GM12878 (cell line): ENCODE measurements at regions not wholly inside any gene's neighbourhood (a gene's known extent, or its start where the extent isn't known, plus 50 kb on each side); places are given as distances from the start of the nearest gene placed in this dataset.

Experiments used
- ATAC-seq: fragments of 200-7000 bp; cut with Tn5 transposase; 3 replicates; pipeline ENCODE4 v1.9.1; 2020; ENCODE audit warnings: mild to moderate bottlenecking, moderate library complexity
- BruUV-seq: library from RNA; stranded (reverse); fragments of 400-500 nt; replicated peaks from 2 replicates; lab custom pipeline; 2021; lab: Mats Ljungman, UMichigan
- CTCF ChIA-PET: fragments of 300-600 bp; sonication (Branson Sonifier 250); formaldehyde crosslinking; extraction: SDS; loops from one replicate; lab custom pipeline; 2021; ENCODE audit warnings: inconsistent platforms; lab: Yijun Ruan, JAX
- POLR2A ChIA-PET: fragments of 350-600 bp; formaldehyde crosslinking; extraction: SDS; loops from one replicate; lab custom pipeline; 2021; ENCODE audit warnings: inconsistent platforms; lab: Charles Lee
- RAD21 ChIA-PET: fragments of 300-600 bp; sonication (Branson Sonifier 250); formaldehyde crosslinking; loops from one replicate; lab custom pipeline; 2023; ENCODE audit warnings: antibody characterized with exemption; ENCODE audit not compliant: unreplicated experiment; lab: Charles Lee
- SMC1A ChIA-PET: fragments of 300-600 bp; sonication (Branson Sonifier 250); formaldehyde crosslinking; loops from one replicate; lab custom pipeline; 2023; ENCODE audit not compliant: unreplicated experiment, uncharacterized antibody; lab: Charles Lee
- DNase-seq: peaks from one replicate; pipeline ENCODE4 v3.0.0-alpha.2; 2011; ENCODE audit warnings: low read depth, low spot score
- FAIRE-seq: peaks from 3 replicates; lab custom pipeline; 2011; peaks lifted over from hg19 to GRCh38; lab: Jason Lieb, UNC
- H2AFZ ChIP-seq: 2 replicates; pipeline ENCODE4 v1.6.0; 2011; ENCODE audit warnings: low read depth, low read length, control low read depth; ENCODE audit not compliant: control insufficient read depth
- H3K27ac ChIP-seq: 2 replicates; pipeline ENCODE4 v1.5.1; 2011; ENCODE audit warnings: control low read depth; ENCODE audit not compliant: control insufficient read depth, insufficient read depth
- H3K27me3 ChIP-seq, 2 experiments: replicated peaks in 1 of 2; 2 replicates each; pipeline versions ENCODE4 v1.6.0 to v1.6.1; 2011; ENCODE audit warnings: low read length in 1 of 2; ENCODE audit not compliant: control insufficient read depth in 2 of 2, insufficient read depth in 2 of 2
- H3K36me3 ChIP-seq, 2 experiments: 2 replicates each; pipeline ENCODE4 v1.5.1; 2011; ENCODE audit warnings: low read length in 1 of 2; ENCODE audit not compliant: control insufficient read depth in 2 of 2, insufficient read depth in 2 of 2
- H3K4me1 ChIP-seq: 2 replicates; pipeline ENCODE4 v1.6.1; 2011; ENCODE audit warnings: mild to moderate bottlenecking, low read length, moderate library complexity, mixed read lengths; ENCODE audit not compliant: control insufficient read depth, insufficient read depth
- H3K4me2 ChIP-seq: 2 replicates; pipeline ENCODE4 v1.6.0; 2011; ENCODE audit warnings: control low read depth; ENCODE audit not compliant: control insufficient read depth, insufficient read depth
- H3K4me3 ChIP-seq: fragments of 200-600 bp; sonication (generic); 2 replicates; pipeline ENCODE4 v1.5.1; 2016
- H3K79me2 ChIP-seq: 2 replicates; pipeline ENCODE4 v1.6.0; 2011; ENCODE audit warnings: low read length; ENCODE audit not compliant: control insufficient read depth, insufficient read depth
- H3K9ac ChIP-seq: 2 replicates; pipeline ENCODE4 v1.8.0; 2011; ENCODE audit warnings: low read length, control low read depth, mixed read lengths; ENCODE audit not compliant: control insufficient read depth, insufficient read depth
- H3K9me3 ChIP-seq: replicated peaks from 3 replicates; pipeline ENCODE4 v1.5.1; 2011; ENCODE audit warnings: mild to moderate bottlenecking, low read length; ENCODE audit not compliant: control insufficient read depth, insufficient read depth
- H4K20me1 ChIP-seq: 2 replicates; pipeline ENCODE4 v1.6.0; 2011; ENCODE audit not compliant: control insufficient read depth, insufficient read depth
- HDAC2 ChIP-seq: fragments of 200-600 bp; sonication (generic); IDR thresholded peaks from 2 replicates; pipeline ENCODE4 v1.6.1; 2017
- IRF5 ChIP-seq: fragments of 450-650 bp; IDR thresholded peaks from 2 replicates; pipeline ENCODE4 v1.6.1; 2017; ENCODE audit warnings: borderline replicate concordance
- MTA3 ChIP-seq: IDR thresholded peaks from 2 replicates; pipeline ENCODE4 v1.6.1; 2012; ENCODE audit warnings: low read length, inconsistent platforms, borderline replicate concordance
- PAX8 ChIP-seq: fragments of 450-650 bp; IDR thresholded peaks from 2 replicates; pipeline ENCODE4 v1.6.1; 2017; ENCODE audit warnings: mild to moderate bottlenecking, moderate library complexity
- PML ChIP-seq: IDR thresholded peaks from 2 replicates; pipeline ENCODE4 v1.6.1; 2012; ENCODE audit warnings: low read length, inconsistent platforms
- RCOR1 ChIP-seq: conservative IDR thresholded peaks from 2 replicates; pipeline ENCODE4 v1.6.1; 2012; ENCODE audit warnings: low read depth, low read length, improper control_type of control experiment
- RUNX3 ChIP-seq: IDR thresholded peaks from 2 replicates; pipeline ENCODE4 v1.6.1; 2012; ENCODE audit warnings: low read length, inconsistent platforms
- SIN3A ChIP-seq: IDR thresholded peaks from 2 replicates; pipeline ENCODE4 v1.6.1; 2012; ENCODE audit warnings: low read depth, low read length, improper control_type of control experiment
- SMAD1 ChIP-seq: fragments of 450-650 bp; IDR thresholded peaks from 2 replicates; pipeline ENCODE4 v1.6.1; 2018; ENCODE audit warnings: mild to moderate bottlenecking, low read depth; ENCODE audit not compliant: partially characterized antibody
- SUPT20H ChIP-seq: IDR thresholded peaks from 2 replicates; pipeline ENCODE4 v1.6.1; 2011; ENCODE audit warnings: low read depth, mild to moderate bottlenecking, low read length, moderate library complexity, borderline replicate concordance; ENCODE audit not compliant: control insufficient read depth
- SUZ12 ChIP-seq: fragments of 200-600 bp; sonication (generic); IDR thresholded peaks from one replicate; pipeline ENCODE4 v1.6.1; 2018; ENCODE audit warnings: antibody characterized with exemption, mild to moderate bottlenecking; ENCODE audit not compliant: unreplicated experiment
- YY1 ChIP-seq: IDR thresholded peaks from 2 replicates; pipeline ENCODE4 v1.6.1; 2011; ENCODE audit warnings: low read depth, mild to moderate bottlenecking, low read length
- WGBS: methylation state at CpG from one replicate; pipeline ENCODE4 v1.1.6; 2016; ENCODE audit warnings: low lambda C conversion rate; ENCODE audit not compliant: insufficient replicate concordance, insufficient coverage; ENCODE audit errors: missing lambda C conversion rate; 5-methylcytosine and 5-hydroxymethylcytosine counted together
- in situ Hi-C: fragments of 300-500 bp; cut with MboI; formaldehyde crosslinking; loops from 9 replicates; pipeline ENCODE4 v1.14.3; 2018; ENCODE audit warnings: mixed read lengths
- intact Hi-C: fragments of 100-400 bp; cut with micrococcal nuclease; formaldehyde crosslinking; loops from one replicate; pipeline ENCODE4 v1.14.2; 2022; ENCODE audit not compliant: unreplicated experiment

GRCh38 chr9:135183069-135183468 lies 95.6 kb downstream of the OLFM1 start:
- no peaks in the 10 kb centered on the region; a peak in 1 of 4 replicates for H3K27me3 ChIP-seq
- no peak overlapping the region for H3K4me3 ChIP-seq
- in situ Hi-C loops (no loop called here), intact Hi-C loops (no loop called here)
- H3K9ac ChIP-seq, result no peak overlapping the region
- 29% methylated on average over 7 of the region's 7 CpGs for WGBS
- RAD21 ChIA-PET, result no interaction called here
- H3K79me2 ChIP-seq, result no peaks in the 10 kb centered on the region
- no peaks in the 10 kb centered on the region for H4K20me1 ChIP-seq
- ATAC-seq (no peak), DNase-seq (no peak), FAIRE-seq (no peak)
- H3K9me3 ChIP-seq, result no peaks in the 10 kb centered on the region
- POLR2A ChIA-PET, result no interaction called here
- no peak overlapping the region for H2AFZ ChIP-seq
- no peak overlapping the region for H3K27ac ChIP-seq
- SMC1A ChIA-PET, result no interaction called here
- no TSS peak for BruUV-seq
- no peaks in the 10 kb centered on the region for H3K36me3 ChIP-seq
- TF ChIP-seq YY1, result no peak
- TF ChIP-seq SUPT20H, result no peak
- TF ChIP-seq SUZ12, result no peak
- TF ChIP-seq SIN3A, result no peak
- TF ChIP-seq PAX8, result no peak
- TF ChIP-seq SMAD1, result no peak
- TF ChIP-seq IRF5, result no peak
- no peak for TF ChIP-seq RUNX3
- no peak for TF ChIP-seq RCOR1
- no peak for TF ChIP-seq PML
- TF ChIP-seq HDAC2, result no peak
- no peak for TF ChIP-seq MTA3
- CTCF ChIA-PET, result no interaction called here
- no peaks in the 10 kb centered on the region for H3K4me1 ChIP-seq
- H3K4me2 ChIP-seq, result no peak overlapping the region
